H9 (cell line): ENCODE measurements at regions not wholly inside any gene's neighbourhood (a gene's known extent, or its start where the extent isn't known, plus 50 kb on each side); places are given as distances from the start of the nearest gene placed in this dataset.

Experiments
- DNase-seq: peaks from one replicate; pipeline ENCODE4 v3.0.0-alpha.2; 2017
- H2AFZ ChIP-seq: one replicate; pipeline ENCODE4 v1.6.1; 2013; ENCODE audit warnings: mild to moderate bottlenecking, low read length, control low read depth, moderate library complexity
- H2AK5ac ChIP-seq: 2 replicates; pipeline ENCODE4 v1.6.1; 2013; ENCODE audit warnings: low read length, control low read depth, mixed read lengths; ENCODE audit not compliant: insufficient read length
- H2BK120ac ChIP-seq: one replicate; pipeline ENCODE4 v1.6.1; 2013; ENCODE audit warnings: low read depth, mild to moderate bottlenecking, low read length, control low read depth, inconsistent platforms; ENCODE audit not compliant: poor library complexity, severe bottlenecking
- H2BK12ac ChIP-seq: 2 replicates; pipeline ENCODE4 v1.6.1; 2013; ENCODE audit warnings: low read length, control low read depth, mixed read lengths, low read depth; ENCODE audit not compliant: insufficient read length
- H2BK15ac ChIP-seq: 2 replicates; pipeline ENCODE4 v1.6.1; 2013; ENCODE audit warnings: low read depth, low read length, control low read depth
- H2BK20ac ChIP-seq: one replicate; pipeline ENCODE4 v1.6.1; 2013; ENCODE audit warnings: low read depth, mild to moderate bottlenecking, low read length, control low read depth, inconsistent platforms; ENCODE audit not compliant: poor library complexity, severe bottlenecking
- H2BK5ac ChIP-seq: 2 replicates; pipeline ENCODE4 v1.6.1; 2013; ENCODE audit warnings: low read length, control low read depth, mixed read lengths; ENCODE audit not compliant: insufficient read length
- H3K14ac ChIP-seq: 2 replicates; pipeline ENCODE4 v1.6.1; 2013; ENCODE audit warnings: low read length, control low read depth; ENCODE audit not compliant: insufficient read depth
- H3K18ac ChIP-seq: 2 replicates; pipeline ENCODE4 v1.6.1; 2013; ENCODE audit warnings: low read depth, mild to moderate bottlenecking, mixed read lengths, low read length, control low read depth; ENCODE audit not compliant: insufficient read length
- H3K23ac ChIP-seq: 2 replicates; pipeline ENCODE4 v1.6.1; 2013; ENCODE audit warnings: low read length, control low read depth, mixed read lengths, low read depth; ENCODE audit not compliant: insufficient read length
- H3K23me2 ChIP-seq: 2 replicates; pipeline ENCODE4 v1.6.1; 2013; ENCODE audit warnings: low read depth, mild to moderate bottlenecking, mixed read lengths, low read length, control low read depth; ENCODE audit not compliant: insufficient read length, poor library complexity, severe bottlenecking
- H3K27ac ChIP-seq: 2 replicates; pipeline ENCODE4 v1.5.1; 2013; ENCODE audit warnings: low read length, control low read depth, mixed read lengths, low read depth; ENCODE audit not compliant: insufficient read length
- H3K27me3 ChIP-seq: 2 replicates; pipeline ENCODE4 v1.6.1; 2013; ENCODE audit warnings: low read length, control low read depth, inconsistent platforms; ENCODE audit not compliant: insufficient read depth
- H3K4ac ChIP-seq: 2 replicates; pipeline ENCODE4 v1.6.1; 2013; ENCODE audit warnings: low read depth, mild to moderate bottlenecking, control low read depth, inconsistent platforms, low read length, moderate library complexity
- H3K4me1 ChIP-seq: 2 replicates; pipeline ENCODE4 v1.6.1; 2013; ENCODE audit warnings: low read length, control low read depth, inconsistent platforms; ENCODE audit not compliant: insufficient read depth
- H3K4me2 ChIP-seq: 2 replicates; pipeline ENCODE4 v1.6.1; 2013; ENCODE audit warnings: low read length, control low read depth, mixed read lengths; ENCODE audit not compliant: insufficient read length, insufficient read depth
- H3K56ac ChIP-seq: 2 replicates; pipeline ENCODE4 v1.6.1; 2013; ENCODE audit warnings: low read depth, mild to moderate bottlenecking, mixed read lengths, low read length, control low read depth; ENCODE audit not compliant: insufficient read length
- H3K79me1 ChIP-seq: 2 replicates; pipeline ENCODE4 v1.6.1; 2013; ENCODE audit warnings: low read depth, mild to moderate bottlenecking, moderate library complexity, low read length, control low read depth, inconsistent platforms; ENCODE audit not compliant: insufficient read depth, poor library complexity, severe bottlenecking
- H3K79me2 ChIP-seq: 2 replicates; pipeline ENCODE4 v1.6.1; 2013; ENCODE audit warnings: low read length, control low read depth, inconsistent platforms; ENCODE audit not compliant: insufficient read depth
- H3K9ac ChIP-seq: 2 replicates; pipeline ENCODE4 v1.6.1; 2013; ENCODE audit warnings: low read length, control low read depth, mixed read lengths; ENCODE audit not compliant: insufficient read length; ENCODE audit errors: extremely low read depth
- H3K9me3 ChIP-seq: one replicate; pipeline ENCODE4 v1.6.1; 2013; ENCODE audit warnings: low read depth, low read length, inconsistent platforms; ENCODE audit not compliant: control insufficient read depth
- H3T11ph ChIP-seq: one replicate; pipeline ENCODE4 v1.6.1; 2013; ENCODE audit warnings: mild to moderate bottlenecking, low read length, control low read depth, inconsistent platforms
- H4K20me1 ChIP-seq: one replicate; pipeline ENCODE4 v1.6.1; 2013; ENCODE audit not compliant: control insufficient read depth, insufficient read length, insufficient read depth
- H4K5ac ChIP-seq: 2 replicates; pipeline ENCODE4 v1.6.1; 2013; ENCODE audit warnings: low read depth, mild to moderate bottlenecking, mixed read lengths, low read length, control low read depth; ENCODE audit not compliant: insufficient read length
- H4K8ac ChIP-seq: replicated peaks from 2 replicates; pipeline ENCODE4 v1.6.1; 2013; ENCODE audit warnings: low read length, control low read depth, mixed read lengths, low read depth; ENCODE audit not compliant: insufficient read length
- H4K91ac ChIP-seq: 2 replicates; pipeline ENCODE4 v1.6.1; 2013; ENCODE audit warnings: low read depth, mild to moderate bottlenecking, moderate library complexity, mixed read lengths, low read length, control low read depth; ENCODE audit not compliant: insufficient read length
- H3K27ac Mint-ChIP-seq, 3 experiments: 2 replicates in 2 of 3; 3 replicates in 1 of 3; pipeline ENCODE4 v1.8.0; 2020 to 2021; ENCODE audit warnings: mixed read lengths in 3 of 3, mild to moderate bottlenecking in 1 of 3, moderate library complexity in 1 of 3
- H3K27me3 Mint-ChIP-seq: 2 replicates; pipeline ENCODE4 v1.8.0; 2021; ENCODE audit warnings: low read depth, mild to moderate bottlenecking, moderate library complexity, mixed read lengths
- H3K36me3 Mint-ChIP-seq, 3 experiments: 2 replicates in 2 of 3; 3 replicates in 1 of 3; pipeline ENCODE4 v1.8.0; 2020 to 2021; ENCODE audit warnings: low read depth in 3 of 3, mixed read lengths in 3 of 3; ENCODE audit not compliant: insufficient read depth in 1 of 3
- H3K4me1 Mint-ChIP-seq, 2 experiments: 2 replicates each; pipeline ENCODE4 v1.8.0; 2020; ENCODE audit warnings: mixed read lengths in 2 of 2
- H3K4me3 Mint-ChIP-seq, 2 experiments: 2 replicates in 1 of 2; 3 replicates in 1 of 2; pipeline ENCODE4 v1.8.0; 2020 to 2021; ENCODE audit warnings: mild to moderate bottlenecking in 2 of 2, mixed read lengths in 2 of 2, moderate library complexity in 1 of 2
- H3K9me3 Mint-ChIP-seq, 2 experiments: 2 replicates in 1 of 2; 3 replicates in 1 of 2; pipeline ENCODE4 v1.8.0; 2020; ENCODE audit warnings: mild to moderate bottlenecking in 2 of 2, mixed read lengths in 2 of 2, moderate library complexity in 1 of 2
- WGBS: extraction: QIAGEN DNeasy Blood & Tissue Kit; methylation state at CpG from one replicate; pipeline ENCODE4 v1.1.7; 2013; ENCODE audit warnings: missing lambda C conversion rate, low lambda C conversion rate, mixed read lengths; ENCODE audit not compliant: insufficient read length; ENCODE audit errors: extremely low coverage; 5-methylcytosine and 5-hydroxymethylcytosine counted together
- TF ChIP-seq, protein P1 (sequence below): fragments of 200-600 bp; sonication (generic); conservative IDR thresholded peaks from 3 replicates; pipeline ENCODE4 v1.8.0; 2021; ENCODE audit warnings: antibody characterized with exemption, mild to moderate bottlenecking

DNA sequence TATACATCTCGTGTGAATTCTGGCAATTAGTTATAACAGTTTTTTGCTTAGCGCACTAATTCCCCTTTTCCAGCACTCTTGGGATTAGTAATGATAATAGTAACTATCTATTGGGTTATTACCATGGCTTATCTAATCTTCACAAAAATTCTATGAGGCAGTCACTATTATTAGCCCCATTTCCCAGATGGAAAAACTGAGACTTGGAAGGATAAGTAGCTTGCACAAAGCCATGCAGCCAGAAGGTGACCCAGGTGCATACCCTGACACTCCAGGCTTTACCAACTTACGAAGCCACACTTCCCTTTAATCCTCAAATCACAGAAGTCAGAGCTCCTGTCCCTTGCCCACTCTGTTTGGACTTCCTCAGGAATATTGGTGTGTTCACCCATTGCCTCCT is 156.8 kb downstream of the CYP26B1 start:
- Mint-ChIP-seq H3K4me1 (peaks cover 10 to 12% of the 10 kb centered on the region in 2 experiments), H3K27ac (no peak overlapping the region), H3K9me3 (no peaks in the 10 kb centered on the region), H3K4me3 (no peak overlapping the region), H3K36me3 (no peaks in the 10 kb centered on the region), H3K27me3 (peaks cover 6% of the 10 kb centered on the region)
- no peak overlapping the region for H2BK20ac ChIP-seq
- no peak overlapping the region for H2BK5ac ChIP-seq
- no peak overlapping the region for H2BK12ac ChIP-seq
- no peak overlapping the region for H3K27ac ChIP-seq
- H2AK5ac ChIP-seq = no peak overlapping the region
- no peak overlapping the region for H3K56ac ChIP-seq
- H3K18ac ChIP-seq = no peak overlapping the region
- H3K14ac ChIP-seq = no peak overlapping the region
- no peak overlapping the region for H2BK120ac ChIP-seq
- no peaks in the 10 kb centered on the region for H3K23me2 ChIP-seq
- no peak overlapping the region for H2BK15ac ChIP-seq
- H4K91ac ChIP-seq = no peak overlapping the region
- no CpG with 5 or more reads among the region's 3 CpGs for WGBS
- H3K4me1 ChIP-seq = peaks cover 3% of the 10 kb centered on the region; the same call in 1 of the 2 replicates
- no peak overlapping the region for H3K23ac ChIP-seq
- H3K27me3 ChIP-seq = no peaks in the 10 kb centered on the region
- H2AFZ ChIP-seq = no peak overlapping the region
- no peaks in the 10 kb centered on the region for H3K79me1 ChIP-seq
- H3K79me2 ChIP-seq = no peaks in the 10 kb centered on the region
- TF ChIP-seq, protein P1, sequence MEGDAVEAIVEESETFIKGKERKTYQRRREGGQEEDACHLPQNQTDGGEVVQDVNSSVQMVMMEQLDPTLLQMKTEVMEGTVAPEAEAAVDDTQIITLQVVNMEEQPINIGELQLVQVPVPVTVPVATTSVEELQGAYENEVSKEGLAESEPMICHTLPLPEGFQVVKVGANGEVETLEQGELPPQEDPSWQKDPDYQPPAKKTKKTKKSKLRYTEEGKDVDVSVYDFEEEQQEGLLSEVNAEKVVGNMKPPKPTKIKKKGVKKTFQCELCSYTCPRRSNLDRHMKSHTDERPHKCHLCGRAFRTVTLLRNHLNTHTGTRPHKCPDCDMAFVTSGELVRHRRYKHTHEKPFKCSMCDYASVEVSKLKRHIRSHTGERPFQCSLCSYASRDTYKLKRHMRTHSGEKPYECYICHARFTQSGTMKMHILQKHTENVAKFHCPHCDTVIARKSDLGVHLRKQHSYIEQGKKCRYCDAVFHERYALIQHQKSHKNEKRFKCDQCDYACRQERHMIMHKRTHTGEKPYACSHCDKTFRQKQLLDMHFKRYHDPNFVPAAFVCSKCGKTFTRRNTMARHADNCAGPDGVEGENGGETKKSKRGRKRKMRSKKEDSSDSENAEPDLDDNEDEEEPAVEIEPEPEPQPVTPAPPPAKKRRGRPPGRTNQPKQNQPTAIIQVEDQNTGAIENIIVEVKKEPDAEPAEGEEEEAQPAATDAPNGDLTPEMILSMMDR = no peak
- no peak overlapping the region for H4K8ac ChIP-seq
- H4K5ac ChIP-seq = no peak overlapping the region
- H3T11ph ChIP-seq = no peak overlapping the region
- H3K9me3 ChIP-seq = no peaks in the 10 kb centered on the region
- DNase-seq = no peak
- no peaks in the 10 kb centered on the region for H4K20me1 ChIP-seq
- no peak overlapping the region for H3K4ac ChIP-seq
- H3K4me2 ChIP-seq = no peak overlapping the region
- H3K9ac ChIP-seq = no peak overlapping the region
